ENCODE measurements at regions not wholly inside any gene's neighbourhood (a gene's known extent, or its start where the extent isn't known, plus 50 kb on each side); places are given as distances from the start of the nearest gene placed in this dataset.

DNA sequence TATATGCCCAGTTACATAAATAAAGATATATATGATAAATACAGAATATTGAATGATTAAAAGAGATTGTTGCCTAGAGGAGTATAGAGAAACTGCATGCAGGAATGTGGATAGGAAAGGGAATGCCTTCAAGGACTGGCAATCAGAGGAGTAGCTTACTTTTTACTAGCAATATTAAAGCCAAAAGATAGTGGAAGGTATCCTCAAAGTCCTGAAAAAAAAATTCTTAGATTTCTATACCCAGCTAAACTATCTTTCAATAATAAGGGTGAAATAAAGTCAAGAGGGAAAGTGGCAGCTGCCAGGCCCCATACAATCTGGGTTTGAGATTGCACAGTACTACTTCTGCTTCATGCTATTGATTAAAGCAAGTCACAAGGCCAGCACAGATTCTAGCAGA, 733.2 kb downstream of the GATA3 start:
- ChIA-PET CTCF (no interaction called here), POLR2A (ENCODE audit: low non-redundant PET) (no interaction called here)

GRCh38 chr10:8790390-8790789, 735.9 kb downstream of the GATA3 start:
- POLR2A ChIA-PET (ENCODE audit: low non-redundant PET): no interaction called here

More for the DNA sequence above, 733.2 kb downstream of the GATA3 start:
- TF ChIP-seq, protein P1, sequence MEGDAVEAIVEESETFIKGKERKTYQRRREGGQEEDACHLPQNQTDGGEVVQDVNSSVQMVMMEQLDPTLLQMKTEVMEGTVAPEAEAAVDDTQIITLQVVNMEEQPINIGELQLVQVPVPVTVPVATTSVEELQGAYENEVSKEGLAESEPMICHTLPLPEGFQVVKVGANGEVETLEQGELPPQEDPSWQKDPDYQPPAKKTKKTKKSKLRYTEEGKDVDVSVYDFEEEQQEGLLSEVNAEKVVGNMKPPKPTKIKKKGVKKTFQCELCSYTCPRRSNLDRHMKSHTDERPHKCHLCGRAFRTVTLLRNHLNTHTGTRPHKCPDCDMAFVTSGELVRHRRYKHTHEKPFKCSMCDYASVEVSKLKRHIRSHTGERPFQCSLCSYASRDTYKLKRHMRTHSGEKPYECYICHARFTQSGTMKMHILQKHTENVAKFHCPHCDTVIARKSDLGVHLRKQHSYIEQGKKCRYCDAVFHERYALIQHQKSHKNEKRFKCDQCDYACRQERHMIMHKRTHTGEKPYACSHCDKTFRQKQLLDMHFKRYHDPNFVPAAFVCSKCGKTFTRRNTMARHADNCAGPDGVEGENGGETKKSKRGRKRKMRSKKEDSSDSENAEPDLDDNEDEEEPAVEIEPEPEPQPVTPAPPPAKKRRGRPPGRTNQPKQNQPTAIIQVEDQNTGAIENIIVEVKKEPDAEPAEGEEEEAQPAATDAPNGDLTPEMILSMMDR (conservative IDR thresholded peaks at IDR 0.05; ENCODE audit: low read depth): no peak
- no peak overlapping the region for H3K27ac ChIP-seq
- DNase-seq (ENCODE audit: low spot score): no peak

GRCh38 chr10:8794860-8795259, 740.4 kb downstream of the GATA3 start:
- no peak for DNase-seq (ENCODE audit: low spot score)
- ChIA-PET POLR2A (ENCODE audit: low non-redundant PET) (no interaction called here), CTCF (no interaction called here)
- TF ChIP-seq, protein P1 (conservative IDR thresholded peaks at IDR 0.05; ENCODE audit: low read depth): no peak
- H3K27ac ChIP-seq: no peak overlapping the region

More at GRCh38 chr10:8790390-8790789, 735.9 kb downstream of the GATA3 start:
- DNase-seq (ENCODE audit: low spot score): no peak
- CTCF ChIA-PET: no interaction called here
- TF ChIP-seq, protein P1 (conservative IDR thresholded peaks at IDR 0.05; ENCODE audit: low read depth): no peak
- no peak overlapping the region for H3K27ac ChIP-seq

- ChIA-PET POLR2A (ENCODE audit: low non-redundant PET) (no interaction called here), CTCF (no interaction called here)
- TF ChIP-seq, protein P1 (conservative IDR thresholded peaks at IDR 0.05; ENCODE audit: low read depth): no peak
- H3K27ac ChIP-seq: no peak overlapping the region
- DNase-seq (ENCODE audit: low spot score): no peak
These were observed 745.9 kb downstream of the GATA3 start for GRCh38 chr10:8800426-8800825.

- no peak for DNase-seq (ENCODE audit: low spot score)
- ChIA-PET POLR2A (ENCODE audit: low non-redundant PET) (no interaction called here), CTCF (no interaction called here)
- H3K27ac ChIP-seq: no peak overlapping the region
- TF ChIP-seq, protein P1 (conservative IDR thresholded peaks at IDR 0.05; ENCODE audit: low read depth): no peak
These were observed 749.5 kb downstream of the GATA3 start for GRCh38 chr10:8803992-8804391.

DNA sequence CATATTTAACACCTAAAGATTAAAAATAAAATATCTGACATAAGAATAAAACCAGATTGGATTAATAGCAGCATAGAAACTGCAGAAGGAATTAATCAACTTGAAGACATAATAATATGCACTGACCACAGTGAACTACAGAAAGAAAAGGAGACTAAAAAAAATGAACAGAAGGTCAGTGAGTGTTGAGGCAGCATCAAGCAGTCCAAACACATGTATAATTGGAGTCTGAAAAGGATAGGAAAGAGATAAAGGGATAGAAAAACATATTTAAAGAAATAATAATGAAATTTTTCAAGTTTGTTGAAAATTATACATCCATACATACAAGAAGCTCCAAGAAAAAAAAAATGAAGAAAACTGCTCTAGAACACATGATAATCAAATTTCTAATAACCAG, 756.2 kb downstream of the GATA3 start:
- no peak overlapping the region for H3K27ac ChIP-seq
- no peak for DNase-seq (ENCODE audit: low spot score)
- CTCF ChIA-PET: no interaction called here
- POLR2A ChIA-PET (ENCODE audit: low non-redundant PET): no interaction called here
- TF ChIP-seq, protein P1 (conservative IDR thresholded peaks at IDR 0.05; ENCODE audit: low read depth): no peak

DNA sequence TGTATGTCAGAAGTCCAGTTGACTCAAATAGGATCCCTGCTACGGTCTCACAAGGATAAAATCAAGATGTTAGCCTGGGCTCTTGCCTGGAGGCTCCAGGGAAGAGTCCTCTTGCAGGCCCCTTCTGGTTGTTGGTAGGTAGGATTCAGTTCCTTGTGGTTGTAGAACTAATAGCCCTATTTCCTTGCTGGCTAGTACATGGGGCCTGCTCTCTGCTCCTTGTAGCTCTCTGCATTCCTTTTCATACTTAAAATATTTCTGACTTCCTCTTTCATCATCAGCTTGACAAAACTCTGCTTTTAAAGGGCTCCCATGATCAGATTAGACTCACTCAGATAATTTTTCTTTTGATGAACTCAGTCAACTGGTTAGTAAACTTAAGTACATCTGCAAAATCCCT, 756.7 kb downstream of the GATA3 start:
- CTCF ChIA-PET: interaction anchor here (0.5 kb wide), 1 partner anchor 82 kb away, joined by 3 read pairs; no protein-coding TSS in a partner anchor
- TF ChIP-seq, protein P1 (conservative IDR thresholded peaks at IDR 0.05; ENCODE audit: low read depth): no peak
- POLR2A ChIA-PET (ENCODE audit: low non-redundant PET): no interaction called here
- DNase-seq (ENCODE audit: low spot score): no peak
- H3K27ac ChIP-seq: no peak overlapping the region

Measured in RWPE1 (cell line).